ENCODE measurements at regions not wholly inside any gene's neighbourhood (a gene's known extent, or its start where the extent isn't known, plus 50 kb on each side); places are given as distances from the start of the nearest gene placed in this dataset.
"Not testable (repeated sequence)": the region's sequence is repeated elsewhere in the genome, so short reads cannot be mapped to it uniquely, and the experiment has no call there.

GRCh38 chr17:52606590-52606989, 448.1 kb upstream of the CA10 start:
- H3K4me3 ChIP-seq (ENCODE audit: control insufficient read depth, low read depth, low read length) = no peak overlapping the region
- no peak for TF ChIP-seq CTCF (IDR thresholded peaks at IDR 0.05; ENCODE audit: control insufficient read depth, insufficient read depth, low read depth, low read length, missing control alignments)
- DNase-seq (ENCODE audit: low read depth) = no peak

GRCh38 chr17:52606098-52606497, 447.6 kb upstream of the CA10 start:
- DNase-seq (ENCODE audit: low read depth) = no peak
- no peak overlapping the region for H3K4me3 ChIP-seq (ENCODE audit: control insufficient read depth, low read depth, low read length)
- no peak for TF ChIP-seq CTCF (IDR thresholded peaks at IDR 0.05; ENCODE audit: control insufficient read depth, insufficient read depth, low read depth, low read length, missing control alignments)

- DNase-seq (ENCODE audit: low read depth) = no peak
- no peak overlapping the region for H3K4me3 ChIP-seq (ENCODE audit: control insufficient read depth, low read depth, low read length)
- TF ChIP-seq CTCF (IDR thresholded peaks at IDR 0.05; ENCODE audit: control insufficient read depth, insufficient read depth, low read depth, low read length, missing control alignments) = no peak
Measured at GRCh38 chr17:52604105-52604504, 445.6 kb upstream of the CA10 start.

- not testable (repeated sequence) for DNase-seq (ENCODE audit: low read depth); H3K4me3 ChIP-seq (ENCODE audit: control insufficient read depth, low read depth, low read length)
Measured at GRCh38 chr17:52597452-52598215, 439.1 kb upstream of the CA10 start.

- H3K4me3 ChIP-seq (ENCODE audit: control insufficient read depth, low read depth, low read length) = no peak overlapping the region
- no peak for DNase-seq (ENCODE audit: low read depth)
- no peak for TF ChIP-seq CTCF (IDR thresholded peaks at IDR 0.05; ENCODE audit: control insufficient read depth, insufficient read depth, low read depth, low read length, missing control alignments)
Measured at GRCh38 chr17:52594516-52594915, 436.0 kb upstream of the CA10 start.

- TF ChIP-seq CTCF (IDR thresholded peaks at IDR 0.05; ENCODE audit: control insufficient read depth, insufficient read depth, low read depth, low read length, missing control alignments) = no peak
- H3K4me3 ChIP-seq (ENCODE audit: control insufficient read depth, low read depth, low read length) = no peak overlapping the region
- DNase-seq (ENCODE audit: low read depth) = no peak
Measured at GRCh38 chr17:52546990-52547389, 388.5 kb upstream of the CA10 start.

- TF ChIP-seq CTCF (IDR thresholded peaks at IDR 0.05; ENCODE audit: control insufficient read depth, insufficient read depth, low read depth, low read length, missing control alignments) = no peak
- H3K4me3 ChIP-seq (ENCODE audit: control insufficient read depth, low read depth, low read length) = no peak overlapping the region
- no peak for DNase-seq (ENCODE audit: low read depth)
Measured at GRCh38 chr17:52546493-52546892, 388.0 kb upstream of the CA10 start.

Measured in AG09309 (cell line).